GM18909 (cell line): ENCODE measurements at regions not wholly inside any gene's neighbourhood (a gene's known extent, or its start where the extent isn't known, plus 50 kb on each side); places are given as distances from the start of the nearest gene placed in this dataset.
"Not testable (repeated sequence)": the region's sequence is repeated elsewhere in the genome, so short reads cannot be mapped to it uniquely, and the experiment has no call there.

Source experiments
- ATAC-seq: cut with Tn5 transposase; IDR thresholded peaks from one replicate; pipeline ENCODE4 v1.9.1; 2021; ENCODE audit warnings: mild to moderate bottlenecking; ENCODE audit not compliant: unreplicated experiment, poor library complexity

GRCh38 chr16:21513812-21514473, 85.4 kb upstream of the METTL9 start:
- not testable (repeated sequence) for ATAC-seq

- not testable (repeated sequence) for ATAC-seq
Observed at GRCh38 chr16:21514474-21514840, 84.9 kb upstream of the METTL9 start.

- ATAC-seq, result not testable (repeated sequence)
Observed at GRCh38 chr16:21516705-21517040, 82.7 kb upstream of the METTL9 start.

GRCh38 chr16:21517263-21517662, 82.1 kb upstream of the METTL9 start:
- ATAC-seq, result not testable (repeated sequence)

- ATAC-seq, result peak; percentile 6
Observed at GRCh38 chr16:21519361-21520133, 79.8 kb upstream of the METTL9 start.

GRCh38 chr16:21520134-21521047, 79.0 kb upstream of the METTL9 start:
- peak; percentile 69 for ATAC-seq

GRCh38 chr16:21521048-21521389, 78.4 kb upstream of the METTL9 start:
- ATAC-seq, result not testable (repeated sequence)

- ATAC-seq, result not testable (repeated sequence)
Observed at GRCh38 chr16:21521390-21522143, 77.8 kb upstream of the METTL9 start.

- ATAC-seq, result not testable (repeated sequence)
Observed at GRCh38 chr16:21522846-21523245, 76.5 kb upstream of the METTL9 start.

- ATAC-seq, result no peak
Observed at GRCh38 chr16:21523411-21524067, 75.8 kb upstream of the METTL9 start.

GRCh38 chr16:21524068-21524751, 75.2 kb upstream of the METTL9 start:
- no peak for ATAC-seq

GRCh38 chr16:21524752-21525028, 74.7 kb upstream of the METTL9 start:
- not testable (repeated sequence) for ATAC-seq

- not testable (repeated sequence) for ATAC-seq
Observed at GRCh38 chr16:21525029-21525895, 74.1 kb upstream of the METTL9 start.

GRCh38 chr16:21525956-21526922, 73.1 kb upstream of the METTL9 start:
- not testable (repeated sequence) for ATAC-seq

- ATAC-seq, result no peak
Observed at GRCh38 chr16:21526923-21527807, 72.2 kb upstream of the METTL9 start.

GRCh38 chr16:21529060-21529658, 70.2 kb upstream of the METTL9 start:
- not testable (repeated sequence) for ATAC-seq
